ENCODE measurements at regions not wholly inside any gene's neighbourhood (a gene's known extent, or its start where the extent isn't known, plus 50 kb on each side); places are given as distances from the start of the nearest gene placed in this dataset.
"Not testable (repeated sequence)": the region's sequence is repeated elsewhere in the genome, so short reads cannot be mapped to it uniquely, and the experiment has no call there.

DNA sequence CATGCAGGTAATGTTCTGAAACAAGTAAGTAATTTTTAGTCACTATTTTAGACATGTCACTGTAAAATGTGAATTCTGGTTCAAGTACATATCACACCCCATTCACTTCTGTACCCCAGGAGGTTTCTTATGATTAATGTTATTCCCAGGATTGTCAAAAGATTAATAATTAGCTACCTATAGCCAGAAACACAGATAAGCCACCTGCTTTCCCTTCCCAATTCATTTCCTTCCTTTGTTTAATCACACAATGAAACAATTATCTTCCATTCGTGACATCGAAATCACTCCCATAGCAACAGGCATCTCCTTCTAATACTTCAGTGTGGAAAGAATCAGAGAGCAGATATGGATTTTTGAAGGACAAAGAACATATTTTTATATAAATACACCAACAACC lies 1650.3 kb upstream of the CELF4 start:
- H3K79me2 ChIP-seq (ENCODE audit: low read length) = no peaks in the 10 kb centered on the region
- no peaks in the 10 kb centered on the region for H3K4me1 ChIP-seq (ENCODE audit: low read length)
- peaks cover 35% of the 10 kb centered on the region for H3K9me3 ChIP-seq (ENCODE audit: low read length)
- no peak overlapping the region for H2AFZ ChIP-seq (ENCODE audit: low read length)
- no peak overlapping the region for H3K27ac ChIP-seq (ENCODE audit: low read length)
- H3K9ac ChIP-seq (ENCODE audit: low read length) = no peak overlapping the region
- H3K36me3 ChIP-seq (ENCODE audit: insufficient read depth, low read length) = no peaks in the 10 kb centered on the region
- H3K9me2 ChIP-seq (replicated peaks; ENCODE audit: insufficient read depth, low read length) = no peaks in the 10 kb centered on the region
- no peaks in the 10 kb centered on the region for H4K20me1 ChIP-seq (ENCODE audit: insufficient read depth, low read depth, low read length)
- DNase-seq = no peak
- H3K4me2 ChIP-seq (ENCODE audit: low read depth, low read length, poor library complexity, severe bottlenecking) = no peak overlapping the region
- no peak overlapping the region for H3K4me3 ChIP-seq (ENCODE audit: low read length)
- no peaks in the 10 kb centered on the region for H3K27me3 ChIP-seq (ENCODE audit: low read length)

DNA sequence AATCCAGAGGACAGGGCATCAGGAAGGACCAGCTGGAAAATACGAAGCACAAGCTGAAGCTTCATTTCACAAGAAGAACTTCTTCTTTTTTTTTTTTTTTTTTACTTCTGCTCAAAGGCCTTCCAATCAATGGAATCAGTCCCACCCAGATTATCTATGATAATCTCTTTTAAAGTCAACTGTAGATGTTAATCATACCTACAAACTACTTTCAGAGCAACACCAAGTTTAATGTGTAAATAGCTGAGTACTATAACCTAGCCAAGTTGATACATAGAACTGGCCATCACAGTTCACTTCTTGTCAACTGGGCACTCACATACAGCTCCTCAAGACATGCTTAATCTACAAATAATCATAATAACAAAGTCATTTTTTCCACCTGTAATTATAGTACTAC lies 1645.9 kb upstream of the CELF4 start:
- Histone ChIP-seq H2AFZ (ENCODE audit: low read length) (no peak overlapping the region), H3K9ac (ENCODE audit: low read length) (no peak overlapping the region), H3K4me2 (ENCODE audit: low read depth, low read length, poor library complexity, severe bottlenecking) (no peak overlapping the region), H3K4me1 (ENCODE audit: low read length) (no peaks in the 10 kb centered on the region), H3K36me3 (ENCODE audit: insufficient read depth, low read length) (no peaks in the 10 kb centered on the region), H3K27ac (ENCODE audit: low read length) (no peak overlapping the region), H3K79me2 (ENCODE audit: low read length) (no peaks in the 10 kb centered on the region), H3K4me3 (ENCODE audit: low read length) (no peak overlapping the region), H3K27me3 (ENCODE audit: low read length) (no peaks in the 10 kb centered on the region), H3K9me2 (replicated peaks; ENCODE audit: insufficient read depth, low read length) (no peaks in the 10 kb centered on the region), H3K9me3 (ENCODE audit: low read length) (peaks cover 30% of the 10 kb centered on the region), H4K20me1 (ENCODE audit: insufficient read depth, low read depth, low read length) (no peaks in the 10 kb centered on the region)
- DNase-seq = no peak

DNA sequence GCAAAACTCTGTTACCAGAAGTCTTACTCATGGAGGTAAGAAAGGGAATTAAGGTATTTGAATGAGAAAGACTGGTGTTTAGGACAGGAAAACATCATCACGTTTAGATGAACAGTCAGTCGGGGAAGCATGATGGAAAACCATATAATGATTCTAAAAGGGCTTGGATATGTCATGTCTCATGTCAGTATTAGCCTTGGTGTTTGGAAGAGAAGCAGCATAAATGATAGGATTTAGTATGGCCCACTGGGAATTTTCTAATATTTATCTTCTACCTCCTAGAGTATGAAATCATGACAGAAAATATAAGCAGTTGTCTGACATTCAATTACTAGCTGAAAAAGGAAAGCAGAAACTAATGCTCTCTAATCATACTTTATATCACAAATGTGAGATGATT lies 1643.6 kb upstream of the CELF4 start:
- no peaks in the 10 kb centered on the region for H3K36me3 ChIP-seq (ENCODE audit: insufficient read depth, low read length)
- H3K4me2 ChIP-seq (ENCODE audit: low read depth, low read length, poor library complexity, severe bottlenecking) = no peak overlapping the region
- H2AFZ ChIP-seq (ENCODE audit: low read length) = no peak overlapping the region
- H3K9me3 ChIP-seq (ENCODE audit: low read length) = peaks cover 25% of the 10 kb centered on the region
- H3K79me2 ChIP-seq (ENCODE audit: low read length) = no peaks in the 10 kb centered on the region
- no peaks in the 10 kb centered on the region for H4K20me1 ChIP-seq (ENCODE audit: insufficient read depth, low read depth, low read length)
- no peak overlapping the region for H3K27ac ChIP-seq (ENCODE audit: low read length)
- H3K9ac ChIP-seq (ENCODE audit: low read length) = no peak overlapping the region
- H3K4me1 ChIP-seq (ENCODE audit: low read length) = no peaks in the 10 kb centered on the region
- no peaks in the 10 kb centered on the region for H3K9me2 ChIP-seq (replicated peaks; ENCODE audit: insufficient read depth, low read length)
- H3K27me3 ChIP-seq (ENCODE audit: low read length) = no peaks in the 10 kb centered on the region
- no peak overlapping the region for H3K4me3 ChIP-seq (ENCODE audit: low read length)
- DNase-seq = no peak

DNA sequence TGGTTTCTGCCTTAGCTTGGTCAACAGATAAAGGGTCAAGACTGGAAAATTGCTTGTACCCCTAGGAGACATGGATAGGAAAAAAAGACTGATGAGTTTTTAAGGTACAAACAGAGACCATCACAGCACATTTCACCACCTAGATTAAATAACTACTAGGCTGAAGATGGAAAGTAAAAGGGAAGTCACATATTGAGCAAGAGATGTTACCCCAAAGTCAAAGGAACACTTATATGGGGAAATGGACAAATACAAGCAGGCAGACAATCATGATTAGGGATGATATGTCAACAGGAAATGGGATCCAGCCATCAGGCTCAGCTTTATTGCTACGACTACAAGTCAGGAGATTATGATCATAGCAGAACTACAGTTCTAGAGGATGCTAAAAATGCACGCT lies 1643.1 kb upstream of the CELF4 start:
- no peaks in the 10 kb centered on the region for H3K79me2 ChIP-seq (ENCODE audit: low read length)
- no peak overlapping the region for H3K4me3 ChIP-seq (ENCODE audit: low read length)
- H3K9me2 ChIP-seq (replicated peaks; ENCODE audit: insufficient read depth, low read length) = no peaks in the 10 kb centered on the region
- H3K27me3 ChIP-seq (ENCODE audit: low read length) = no peaks in the 10 kb centered on the region
- no peak overlapping the region for H3K9ac ChIP-seq (ENCODE audit: low read length)
- H4K20me1 ChIP-seq (ENCODE audit: insufficient read depth, low read depth, low read length) = no peaks in the 10 kb centered on the region
- no peak overlapping the region for H3K27ac ChIP-seq (ENCODE audit: low read length)
- H3K4me2 ChIP-seq (ENCODE audit: low read depth, low read length, poor library complexity, severe bottlenecking) = no peak overlapping the region
- H3K9me3 ChIP-seq (ENCODE audit: low read length) = peaks cover 26% of the 10 kb centered on the region
- no peak overlapping the region for H2AFZ ChIP-seq (ENCODE audit: low read length)
- H3K4me1 ChIP-seq (ENCODE audit: low read length) = no peaks in the 10 kb centered on the region
- H3K36me3 ChIP-seq (ENCODE audit: insufficient read depth, low read length) = no peaks in the 10 kb centered on the region
- no peak for DNase-seq

DNA sequence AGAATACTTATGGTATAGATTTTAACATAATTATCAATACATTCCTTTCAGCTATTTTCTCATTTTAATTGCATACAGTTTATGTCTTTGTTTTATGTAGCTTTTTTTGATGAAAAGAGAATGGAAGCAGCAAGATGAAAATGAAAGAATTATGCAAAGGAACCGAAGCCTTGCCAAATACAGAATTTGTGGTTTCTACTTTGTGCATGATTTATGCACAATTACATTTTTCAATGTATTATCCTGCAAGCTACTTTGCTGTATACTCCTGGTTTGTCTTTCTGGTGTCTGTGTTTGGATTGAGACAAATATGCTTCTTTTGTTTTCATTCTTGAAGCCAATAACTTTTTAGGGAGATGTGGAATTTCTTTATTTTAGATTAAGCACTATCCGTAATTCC lies 1642.6 kb upstream of the CELF4 start:
- H3K27ac ChIP-seq (ENCODE audit: low read length) = no peak overlapping the region
- no peak overlapping the region for H3K9ac ChIP-seq (ENCODE audit: low read length)
- no peak overlapping the region for H2AFZ ChIP-seq (ENCODE audit: low read length)
- no peak overlapping the region for H3K4me2 ChIP-seq (ENCODE audit: low read depth, low read length, poor library complexity, severe bottlenecking)
- no peak overlapping the region for H3K4me3 ChIP-seq (ENCODE audit: low read length)
- H3K36me3 ChIP-seq (ENCODE audit: insufficient read depth, low read length) = no peaks in the 10 kb centered on the region
- H3K4me1 ChIP-seq (ENCODE audit: low read length) = no peaks in the 10 kb centered on the region
- H4K20me1 ChIP-seq (ENCODE audit: insufficient read depth, low read depth, low read length) = no peaks in the 10 kb centered on the region
- H3K27me3 ChIP-seq (ENCODE audit: low read length) = no peaks in the 10 kb centered on the region
- H3K79me2 ChIP-seq (ENCODE audit: low read length) = no peaks in the 10 kb centered on the region
- no peak for DNase-seq
- peaks cover 28% of the 10 kb centered on the region for H3K9me3 ChIP-seq (ENCODE audit: low read length)
- H3K9me2 ChIP-seq (replicated peaks; ENCODE audit: insufficient read depth, low read length) = no peaks in the 10 kb centered on the region

DNA sequence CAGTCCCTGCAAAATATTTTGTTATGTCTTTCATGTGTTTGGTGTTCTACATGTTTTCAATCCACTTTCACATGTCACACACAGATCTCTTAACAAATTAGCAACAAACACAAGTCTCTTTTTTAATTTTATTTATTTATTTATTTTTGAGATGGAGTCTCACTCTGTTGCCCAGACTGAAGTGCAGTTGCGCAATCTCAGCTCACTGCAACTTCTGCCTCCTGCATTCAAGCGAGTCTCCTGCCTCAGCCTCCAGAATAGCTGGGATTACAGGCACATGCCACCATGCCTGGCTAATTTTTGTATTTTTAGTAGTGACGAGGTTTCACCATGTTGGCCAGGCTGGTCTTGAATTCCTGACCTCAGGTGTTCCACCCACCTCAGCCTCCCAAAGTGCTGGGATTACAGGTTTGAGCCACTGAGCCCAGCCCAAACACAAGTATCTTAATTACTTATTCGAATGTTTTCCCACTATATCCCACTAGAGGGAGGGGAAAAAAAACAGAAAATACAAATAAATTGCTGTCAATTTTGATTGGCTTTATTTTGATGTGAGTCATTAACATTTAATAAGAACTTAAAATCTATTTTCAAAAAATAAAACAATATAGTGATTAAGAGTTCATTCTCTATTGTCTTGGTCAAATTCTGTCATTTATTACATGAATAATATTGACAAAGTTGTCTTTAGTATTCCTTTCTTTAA lies 1641.0 kb upstream of the CELF4 start:
- H2AFZ ChIP-seq (ENCODE audit: low read length); H3K9ac ChIP-seq (ENCODE audit: low read length); H3K4me1 ChIP-seq (ENCODE audit: low read length); H3K27ac ChIP-seq (ENCODE audit: low read length); H3K79me2 ChIP-seq (ENCODE audit: low read length); H3K4me2 ChIP-seq (ENCODE audit: low read depth, low read length, poor library complexity, severe bottlenecking); H3K9me2 ChIP-seq (replicated peaks; ENCODE audit: insufficient read depth, low read length); H3K36me3 ChIP-seq (ENCODE audit: insufficient read depth, low read length); H3K27me3 ChIP-seq (ENCODE audit: low read length); DNase-seq; H3K4me3 ChIP-seq (ENCODE audit: low read length); H4K20me1 ChIP-seq (ENCODE audit: insufficient read depth, low read depth, low read length): not testable (repeated sequence)
- peaks cover 24% of the 10 kb centered on the region for H3K9me3 ChIP-seq (ENCODE audit: low read length)

DNA sequence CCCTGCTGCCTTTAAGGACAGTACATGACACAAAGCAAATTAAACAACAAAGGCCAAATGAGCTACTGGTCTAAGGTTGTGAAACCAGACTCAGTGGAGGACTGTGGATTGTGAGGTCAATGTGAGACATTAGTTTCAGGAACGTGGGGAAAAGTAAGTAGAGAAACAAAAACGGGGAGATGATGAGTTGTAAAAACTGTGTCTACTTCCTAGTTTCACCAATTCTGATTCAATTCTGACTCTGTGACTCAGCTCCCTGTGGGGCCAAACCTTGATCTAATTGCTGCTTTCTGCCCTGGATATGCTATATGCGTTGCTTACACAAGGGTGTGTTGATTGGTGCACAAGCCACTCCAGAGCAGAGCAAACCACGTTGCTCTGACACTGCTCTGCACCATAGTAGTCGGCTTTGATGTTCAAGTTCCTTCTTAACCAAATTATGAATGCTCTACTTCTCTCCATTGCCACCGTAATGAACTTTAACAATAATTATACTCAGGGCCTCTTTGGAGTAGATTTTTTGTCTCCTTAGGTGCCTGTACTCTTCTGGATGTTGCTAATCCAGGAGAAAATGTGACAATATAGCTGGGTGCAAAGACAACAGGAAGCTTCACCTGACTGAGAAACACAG lies 1640.1 kb upstream of the CELF4 start:
- H3K36me3 ChIP-seq (ENCODE audit: insufficient read depth, low read length) = no peaks in the 10 kb centered on the region
- H3K27ac ChIP-seq (ENCODE audit: low read length) = no peak overlapping the region
- H4K20me1 ChIP-seq (ENCODE audit: insufficient read depth, low read depth, low read length) = no peaks in the 10 kb centered on the region
- H3K9me2 ChIP-seq (replicated peaks; ENCODE audit: insufficient read depth, low read length) = no peaks in the 10 kb centered on the region
- H3K4me3 ChIP-seq (ENCODE audit: low read length) = no peak overlapping the region
- H3K79me2 ChIP-seq (ENCODE audit: low read length) = no peaks in the 10 kb centered on the region
- no peaks in the 10 kb centered on the region for H3K27me3 ChIP-seq (ENCODE audit: low read length)
- H3K4me1 ChIP-seq (ENCODE audit: low read length) = no peaks in the 10 kb centered on the region
- H2AFZ ChIP-seq (ENCODE audit: low read length) = no peak overlapping the region
- peaks cover 19% of the 10 kb centered on the region for H3K9me3 ChIP-seq (ENCODE audit: low read length)
- no peak overlapping the region for H3K9ac ChIP-seq (ENCODE audit: low read length)
- H3K4me2 ChIP-seq (ENCODE audit: low read depth, low read length, poor library complexity, severe bottlenecking) = no peak overlapping the region
- DNase-seq = no peak

DNA sequence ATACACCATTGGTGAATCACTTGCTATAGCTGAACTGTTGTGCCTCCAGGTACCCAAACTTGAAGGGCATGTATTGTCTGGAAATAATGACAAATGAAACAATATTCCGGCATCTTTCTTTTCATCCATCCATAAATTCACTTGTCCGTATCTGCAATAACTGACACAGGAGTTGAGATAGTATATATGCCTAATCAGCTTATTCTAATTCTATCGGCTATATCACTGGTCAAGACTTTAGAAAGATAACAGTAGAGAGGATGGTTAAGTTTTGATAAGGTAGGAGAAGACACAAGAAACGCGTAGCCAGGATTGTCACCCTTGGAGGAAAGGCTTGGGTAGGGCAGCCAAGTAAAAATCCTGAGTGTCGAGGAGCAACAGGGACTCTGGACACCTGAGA lies 1634.6 kb upstream of the CELF4 start:
- Histone ChIP-seq H3K27me3 (ENCODE audit: low read length) (no peaks in the 10 kb centered on the region), H3K4me3 (ENCODE audit: low read length) (no peak overlapping the region), H3K79me2 (ENCODE audit: low read length) (no peaks in the 10 kb centered on the region), H3K4me1 (ENCODE audit: low read length) (no peaks in the 10 kb centered on the region), H4K20me1 (ENCODE audit: insufficient read depth, low read depth, low read length) (no peaks in the 10 kb centered on the region), H3K36me3 (ENCODE audit: insufficient read depth, low read length) (no peaks in the 10 kb centered on the region), H2AFZ (ENCODE audit: low read length) (no peak overlapping the region), H3K9me3 (ENCODE audit: low read length) (peaks cover 16% of the 10 kb centered on the region), H3K9me2 (replicated peaks; ENCODE audit: insufficient read depth, low read length) (no peaks in the 10 kb centered on the region), H3K9ac (ENCODE audit: low read length) (no peak overlapping the region), H3K4me2 (ENCODE audit: low read depth, low read length, poor library complexity, severe bottlenecking) (no peak overlapping the region), H3K27ac (ENCODE audit: low read length) (no peak overlapping the region)
- no peak for DNase-seq

Measured in Karpas-422 (cell line).